Right lobe of liver (tissue), 6 donors: ENCODE measurements at regions not wholly inside any gene's neighbourhood (a gene's known extent, or its start where the extent isn't known, plus 50 kb on each side); places are given as distances from the start of the nearest gene placed in this dataset.

ENCODE experiments used
- ATAC-seq, 4 donors: fragments of 200-7000 bp; cut with Tn5 transposase; one replicate each; pipeline ENCODE4 v1.9.1; 2020; ENCODE audit warnings: mild to moderate bottlenecking in 4 of 4, moderate library complexity in 4 of 4
- DNase-seq, 3 donors: peaks; one replicate each; pipeline ENCODE4 v3.0.0-alpha.2; 2020
- H3K27ac ChIP-seq, 3 donors: fragments of 200-600 bp; one replicate each; pipeline ENCODE4 v1.8.0; 2022
- H3K27me3 ChIP-seq, 2 donors: fragments of 200-600 bp; one replicate each; pipeline ENCODE4 v1.8.0; 2022
- H3K36me3 ChIP-seq, 4 donors: fragments of 200-600 bp; sonication (generic) in 1 of 4; one replicate each; pipeline versions ENCODE4 v1.5.1 to v1.8.0; 2017 to 2022; ENCODE audit warnings: control low read depth in 1 of 4
- H3K4me1 ChIP-seq, 4 donors: fragments of 200-600 bp; sonication (generic) in 1 of 4; one replicate each; pipeline versions ENCODE4 v1.5.1 to v1.8.0; 2017 to 2022; ENCODE audit warnings: control low read depth in 1 of 4
- H3K4me3 ChIP-seq, 3 donors: fragments of 200-600 bp; one replicate each; pipeline ENCODE4 v1.8.0; 2022
- H3K9me3 ChIP-seq, 4 donors: fragments of 200-600 bp; sonication (generic) in 1 of 4; one replicate each; pipeline versions ENCODE4 v1.5.1 to v1.8.0; 2017 to 2022; ENCODE audit warnings: control low read depth in 1 of 4
- CTCF ChIP-seq, 4 donors: fragments of 200-600 bp in 3 of 4; fragments of 450-650 bp in 1 of 4; IDR thresholded peaks; one replicate each; pipeline versions ENCODE4 v1.5.1 to v1.8.0; 2016 to 2022; ENCODE audit warnings: antibody characterized with exemption in 4 of 4, mild to moderate bottlenecking in 2 of 4
- POLR2A ChIP-seq: fragments of 450-650 bp; IDR thresholded peaks from one replicate; pipeline ENCODE4 v1.6.1; 2017; ENCODE audit warnings: antibody characterized with exemption, mild to moderate bottlenecking
- WGBS: methylation state at CpG from one replicate; pipeline ENCODE4 v1.1.6; 2018; ENCODE audit warnings: low coverage, low lambda C conversion rate; ENCODE audit not compliant: insufficient coverage; ENCODE audit errors: missing lambda C conversion rate; 5-methylcytosine and 5-hydroxymethylcytosine counted together
- intact Hi-C, 2 donors: fragments of 100-400 bp; cut with DNase I; formaldehyde crosslinking; loops; one replicate each; pipeline versions ENCODE4 v1.11.2 to v1.14.1; 2022
- donor health status: DM: no; HTN: yes; CAD: no.
- donor health status: DM: no; HTN: no; CAD: no.
- donor health status: DM: no; HTN: no; CAD: no.
- donor health status: DM: no; HTN: yes; CAD: no.
- donor health status: DM: no; HTN: yes; CAD: no.

GRCh38 chr9:106649664-106650063 lies 213.3 kb upstream of the ZNF462 start:
- WGBS, result 73% methylated on average over 4 of the region's 4 CpGs
- intact Hi-C loops, result no loop called here
- no peak overlapping the region for H3K4me3 ChIP-seq

GRCh38 chr9:106653213-106653612 lies 209.8 kb upstream of the ZNF462 start:
- Histone ChIP-seq H3K9me3 (no peaks in the 10 kb centered on the region), H3K27ac (no peak overlapping the region), H3K4me3 (no peak overlapping the region), H3K27me3 (no peaks in the 10 kb centered on the region), H3K4me1 (no peaks in the 10 kb centered on the region), H3K36me3 (no peaks in the 10 kb centered on the region)
- no peak for TF ChIP-seq CTCF (IDR thresholded peaks at IDR 0.05)
- ATAC-seq, result no peak
- intact Hi-C loops, result no loop called here
- no peak for DNase-seq

More at GRCh38 chr9:106649664-106650063, 213.3 kb upstream of the ZNF462 start:
- no peaks in the 10 kb centered on the region for H3K36me3 ChIP-seq
- TF ChIP-seq POLR2A (no peak), CTCF (IDR thresholded peaks at IDR 0.05) (no peak)
- ATAC-seq (no peak), DNase-seq (no peak)
- no peaks in the 10 kb centered on the region for H3K9me3 ChIP-seq
- no peaks in the 10 kb centered on the region for H3K4me1 ChIP-seq
- H3K27ac ChIP-seq, result no peak overlapping the region
- no peaks in the 10 kb centered on the region for H3K27me3 ChIP-seq

GRCh38 chr9:106655966-106656365 lies 207.0 kb upstream of the ZNF462 start:
- WGBS, result 42% methylated on average over 2 of the region's 2 CpGs
- H3K4me3 ChIP-seq, result no peak overlapping the region

GRCh38 chr9:106657926-106658325 lies 205.0 kb upstream of the ZNF462 start:
- H3K4me3 ChIP-seq, result no peak overlapping the region
- H3K27me3 ChIP-seq, result no peaks in the 10 kb centered on the region
- no peak for TF ChIP-seq POLR2A
- TF ChIP-seq CTCF (IDR thresholded peaks at IDR 0.05), result no peak
- ATAC-seq, result no peak
- no peaks in the 10 kb centered on the region for H3K4me1 ChIP-seq
- no peak for DNase-seq
- H3K9me3 ChIP-seq, result no peaks in the 10 kb centered on the region
- H3K36me3 ChIP-seq, result no peaks in the 10 kb centered on the region
- intact Hi-C loops, result no loop called here
- H3K27ac ChIP-seq, result no peak overlapping the region

More at GRCh38 chr9:106655966-106656365, 207.0 kb upstream of the ZNF462 start:
- TF ChIP-seq POLR2A, result no peak
- TF ChIP-seq CTCF (IDR thresholded peaks at IDR 0.05), result no peak
- H3K36me3 ChIP-seq, result no peaks in the 10 kb centered on the region
- H3K9me3 ChIP-seq, result no peaks in the 10 kb centered on the region
- intact Hi-C loops, result no loop called here
- no peak for DNase-seq
- no peaks in the 10 kb centered on the region for H3K27me3 ChIP-seq
- H3K4me1 ChIP-seq, result no peaks in the 10 kb centered on the region
- ATAC-seq, result no peak
- H3K27ac ChIP-seq, result no peak overlapping the region

- TF ChIP-seq POLR2A (no peak), CTCF (IDR thresholded peaks at IDR 0.05) (no peak)
- Histone ChIP-seq H3K27ac (no peak overlapping the region), H3K4me3 (no peak overlapping the region), H3K36me3 (no peaks in the 10 kb centered on the region), H3K4me1 (no peaks in the 10 kb centered on the region), H3K27me3 (no peaks in the 10 kb centered on the region), H3K9me3 (no peaks in the 10 kb centered on the region)
- intact Hi-C loops, result no loop called here
- ATAC-seq (no peak), DNase-seq (no peak)
- WGBS, result no CpG with 5 or more reads among the region's 1 CpG
Observed at GRCh38 chr9:106668534-106668933, 194.4 kb upstream of the ZNF462 start.
